ENCODE measurements at regions not wholly inside any gene's neighbourhood (a gene's known extent, or its start where the extent isn't known, plus 50 kb on each side); places are given as distances from the start of the nearest gene placed in this dataset.
"Not testable (repeated sequence)": the region's sequence is repeated elsewhere in the genome, so short reads cannot be mapped to it uniquely, and the experiment has no call there.

- no peak for DNase-seq (ENCODE audit: low read depth)
These were observed 253.9 kb downstream of the AGTPBP1 start for GRCh38 chr9:85487872-85488271.

- no peak for DNase-seq (ENCODE audit: low read depth)
These were observed 257.5 kb downstream of the AGTPBP1 start for GRCh38 chr9:85484235-85484634.

GRCh38 chr9:85483208-85483607 lies 258.5 kb downstream of the AGTPBP1 start:
- DNase-seq (ENCODE audit: low read depth): no peak

GRCh38 chr9:85479305-85479704 lies 262.4 kb downstream of the AGTPBP1 start:
- DNase-seq (ENCODE audit: low read depth): no peak

GRCh38 chr9:85478847-85479246 lies 262.9 kb downstream of the AGTPBP1 start:
- DNase-seq (ENCODE audit: low read depth): no peak

GRCh38 chr9:85474896-85475295 lies 266.9 kb downstream of the AGTPBP1 start:
- not testable (repeated sequence) for DNase-seq (ENCODE audit: low read depth)

GRCh38 chr9:85471791-85472190 lies 270.0 kb downstream of the AGTPBP1 start:
- no peak for DNase-seq (ENCODE audit: low read depth)

GRCh38 chr9:85469041-85469440 lies 272.7 kb downstream of the AGTPBP1 start:
- no peak for DNase-seq (ENCODE audit: low read depth)

- no peak for DNase-seq (ENCODE audit: low read depth)
These were observed 274.9 kb downstream of the AGTPBP1 start for GRCh38 chr9:85466834-85467233.

GRCh38 chr9:85458114-85458864 lies 283.5 kb downstream of the AGTPBP1 start:
- not testable (repeated sequence) for DNase-seq (ENCODE audit: low read depth)

GRCh38 chr9:85453850-85454249 lies 287.9 kb downstream of the AGTPBP1 start:
- DNase-seq (ENCODE audit: low read depth): no peak

- no peak for DNase-seq (ENCODE audit: low read depth)
These were observed 288.9 kb downstream of the AGTPBP1 start for GRCh38 chr9:85452841-85453240.

- no peak for DNase-seq (ENCODE audit: low read depth)
These were observed 290.1 kb downstream of the AGTPBP1 start for GRCh38 chr9:85451680-85452079.

- DNase-seq (ENCODE audit: low read depth): no peak
These were observed 295.9 kb downstream of the AGTPBP1 start for GRCh38 chr9:85445887-85446286.

GRCh38 chr9:85444243-85444642 lies 297.5 kb downstream of the AGTPBP1 start:
- DNase-seq (ENCODE audit: low read depth): no peak

- DNase-seq (ENCODE audit: low read depth): no peak
These were observed 298.6 kb downstream of the AGTPBP1 start for GRCh38 chr9:85443190-85443598.

- no peak for DNase-seq (ENCODE audit: low read depth)
These were observed 302.0 kb downstream of the AGTPBP1 start for GRCh38 chr9:85439791-85440190.

GRCh38 chr9:85433956-85434355 lies 307.8 kb downstream of the AGTPBP1 start:
- DNase-seq (ENCODE audit: low read depth): not testable (repeated sequence)

- DNase-seq (ENCODE audit: low read depth): not testable (repeated sequence)
These were observed 308.2 kb downstream of the AGTPBP1 start for GRCh38 chr9:85433551-85433950.

- no peak for DNase-seq (ENCODE audit: low read depth)
These were observed 308.7 kb downstream of the AGTPBP1 start for GRCh38 chr9:85433046-85433445.

GRCh38 chr9:85432599-85432998 lies 309.2 kb downstream of the AGTPBP1 start:
- DNase-seq (ENCODE audit: low read depth): no peak

GRCh38 chr9:85431339-85432102 lies 310.2 kb downstream of the AGTPBP1 start:
- peak; percentile 67 for DNase-seq (ENCODE audit: low read depth)

GRCh38 chr9:85430659-85431338 lies 311.0 kb downstream of the AGTPBP1 start:
- DNase-seq (ENCODE audit: low read depth): no peak
